SK-N-MC (cell line): ENCODE measurements at regions not wholly inside any gene's neighbourhood (a gene's known extent, or its start where the extent isn't known, plus 50 kb on each side); places are given as distances from the start of the nearest gene placed in this dataset.

Experiments used
- DNase-seq: peaks from one replicate; pipeline ENCODE4 v3.0.0-alpha.2; 2011; ENCODE audit warnings: low read depth, low spot score
- H3K27ac ChIP-seq: fragments of 200-600 bp; sonication (generic); 2 replicates; pipeline ENCODE4 v1.5.1; 2016; ENCODE audit warnings: mixed run types
- H3K36me3 ChIP-seq: fragments of 200-600 bp; sonication (generic); 2 replicates; pipeline ENCODE4 v1.6.1; 2017; ENCODE audit warnings: antibody characterized with exemption, low read length, mixed read lengths; ENCODE audit not compliant: insufficient read depth
- H3K4me3 ChIP-seq: fragments of 200-600 bp; sonication (generic); 2 replicates; pipeline ENCODE4 v1.5.1; 2016
- H3K9ac ChIP-seq: fragments of 200-600 bp; sonication (generic); 2 replicates; pipeline ENCODE4 v1.8.0; 2017; ENCODE audit warnings: mixed run types, mixed read lengths; ENCODE audit not compliant: insufficient read length
- H3K9me3 ChIP-seq: fragments of 200-600 bp; sonication (generic); 2 replicates; pipeline ENCODE4 v1.6.1; 2017; ENCODE audit warnings: low read depth, mild to moderate bottlenecking, antibody characterized with exemption, low read length, moderate library complexity, mixed read lengths
- EZH2 ChIP-seq: fragments of 200-600 bp; sonication (generic); IDR thresholded peaks from one replicate; pipeline ENCODE4 v1.6.1; 2017; ENCODE audit warnings: antibody characterized with exemption
- FOXP2 ChIP-seq: optimal IDR thresholded peaks from 2 replicates; pipeline ENCODE3; 2011; ENCODE audit warnings: mild to moderate bottlenecking, moderate library complexity; ENCODE audit not compliant: insufficient read depth; ENCODE audit errors: extremely low read length, control extremely low read depth
- POLR2AphosphoS5 ChIP-seq: IDR thresholded peaks from 2 replicates; pipeline ENCODE4 v1.6.1; 2012; ENCODE audit warnings: mild to moderate bottlenecking, low read depth, low read length, borderline replicate concordance

GRCh38 chr6:90658497-90658896 lies 71.6 kb upstream of the MAP3K7 start:
- no peak overlapping the region for H3K9ac ChIP-seq
- no peak for DNase-seq
- no peak overlapping the region for H3K27ac ChIP-seq
- H3K4me3 ChIP-seq: no peak overlapping the region
- H3K9me3 ChIP-seq: no peaks in the 10 kb centered on the region
- H3K36me3 ChIP-seq: no peaks in the 10 kb centered on the region
- TF ChIP-seq EZH2 (no peak), POLR2AphosphoS5 (no peak), FOXP2 (no peak)

DNA sequence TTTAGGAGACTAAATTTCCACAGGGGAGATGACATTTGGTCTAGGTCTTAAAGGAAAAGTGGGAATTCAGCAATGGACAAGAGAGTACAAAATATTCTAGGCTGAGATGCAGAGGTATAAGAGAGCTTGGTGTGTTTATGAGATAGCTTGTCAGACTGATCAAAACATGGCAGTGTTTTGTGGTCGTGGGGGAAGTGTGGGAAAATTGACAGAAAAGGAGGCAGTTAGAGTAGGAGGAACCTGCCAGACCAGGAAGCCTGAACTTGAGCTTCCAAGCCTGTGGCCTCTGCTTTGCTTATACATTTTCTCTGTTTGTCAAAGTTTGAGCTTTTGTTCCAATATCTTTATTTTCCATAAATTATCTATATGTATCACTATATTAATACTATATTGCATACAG lies 69.5 kb upstream of the MAP3K7 start:
- H3K9me3 ChIP-seq: no peaks in the 10 kb centered on the region
- DNase-seq: no peak
- no peaks in the 10 kb centered on the region for H3K36me3 ChIP-seq
- TF ChIP-seq FOXP2: no peak
- no peak for TF ChIP-seq EZH2
- no peak for TF ChIP-seq POLR2AphosphoS5
- H3K27ac ChIP-seq: no peak overlapping the region
- no peak overlapping the region for H3K9ac ChIP-seq
- no peak overlapping the region for H3K4me3 ChIP-seq

DNA sequence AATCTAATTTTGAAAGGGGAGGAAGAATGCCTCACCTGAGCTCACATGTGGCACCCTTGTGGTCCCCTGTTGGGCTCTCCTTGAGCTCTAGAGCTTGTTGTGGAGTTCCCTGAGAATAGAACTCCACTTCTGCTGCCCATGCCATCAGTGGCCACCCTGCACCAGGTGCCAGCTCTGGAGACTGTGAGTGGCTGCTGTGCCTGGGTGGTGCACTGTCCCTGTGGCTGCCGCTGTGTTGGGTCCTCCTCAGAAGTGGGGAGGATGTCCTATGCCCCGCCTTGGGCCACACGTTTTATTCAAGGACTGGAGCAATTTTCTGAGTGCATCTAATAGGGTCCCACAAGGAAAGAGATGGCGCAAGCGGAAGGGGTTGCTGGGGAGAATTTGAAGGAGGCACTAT lies 67.9 kb upstream of the MAP3K7 start:
- H3K9ac ChIP-seq: no peak overlapping the region
- no peak overlapping the region for H3K4me3 ChIP-seq
- TF ChIP-seq EZH2: no peak
- TF ChIP-seq FOXP2: no peak
- no peak for TF ChIP-seq POLR2AphosphoS5
- H3K36me3 ChIP-seq: no peaks in the 10 kb centered on the region
- no peaks in the 10 kb centered on the region for H3K9me3 ChIP-seq
- DNase-seq: no peak
- H3K27ac ChIP-seq: no peak overlapping the region

DNA sequence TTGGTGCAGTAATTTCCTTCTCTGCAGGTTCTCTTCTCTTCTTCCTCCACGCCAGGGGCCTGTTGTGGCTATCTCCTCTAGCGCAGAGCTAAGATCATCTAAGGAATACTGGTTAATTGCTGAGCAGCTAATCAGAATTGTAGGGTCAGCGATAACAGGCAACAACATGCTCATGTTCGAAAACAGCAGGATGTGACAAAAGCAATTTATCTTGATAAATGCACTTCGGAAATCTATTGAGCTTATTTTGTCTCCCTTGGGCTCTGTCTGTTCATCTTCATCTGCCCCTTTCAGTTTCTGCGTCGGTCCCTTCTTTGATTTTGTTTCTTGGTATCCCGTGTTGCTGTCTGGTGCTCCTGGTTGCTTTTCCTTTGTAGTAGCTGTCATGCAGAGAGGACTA lies 67.3 kb upstream of the MAP3K7 start:
- no peak overlapping the region for H3K27ac ChIP-seq
- H3K9ac ChIP-seq: no peak overlapping the region
- H3K36me3 ChIP-seq: no peaks in the 10 kb centered on the region
- TF ChIP-seq FOXP2 (no peak), EZH2 (no peak), POLR2AphosphoS5 (no peak)
- DNase-seq: no peak
- H3K4me3 ChIP-seq: no peak overlapping the region
- H3K9me3 ChIP-seq: no peaks in the 10 kb centered on the region

GRCh38 chr6:90653750-90654149 lies 66.9 kb upstream of the MAP3K7 start:
- no peak overlapping the region for H3K4me3 ChIP-seq
- DNase-seq: no peak
- no peaks in the 10 kb centered on the region for H3K36me3 ChIP-seq
- H3K9ac ChIP-seq: no peak overlapping the region
- TF ChIP-seq EZH2 (no peak), FOXP2 (no peak), POLR2AphosphoS5 (no peak)
- no peak overlapping the region for H3K27ac ChIP-seq
- H3K9me3 ChIP-seq: no peaks in the 10 kb centered on the region

DNA sequence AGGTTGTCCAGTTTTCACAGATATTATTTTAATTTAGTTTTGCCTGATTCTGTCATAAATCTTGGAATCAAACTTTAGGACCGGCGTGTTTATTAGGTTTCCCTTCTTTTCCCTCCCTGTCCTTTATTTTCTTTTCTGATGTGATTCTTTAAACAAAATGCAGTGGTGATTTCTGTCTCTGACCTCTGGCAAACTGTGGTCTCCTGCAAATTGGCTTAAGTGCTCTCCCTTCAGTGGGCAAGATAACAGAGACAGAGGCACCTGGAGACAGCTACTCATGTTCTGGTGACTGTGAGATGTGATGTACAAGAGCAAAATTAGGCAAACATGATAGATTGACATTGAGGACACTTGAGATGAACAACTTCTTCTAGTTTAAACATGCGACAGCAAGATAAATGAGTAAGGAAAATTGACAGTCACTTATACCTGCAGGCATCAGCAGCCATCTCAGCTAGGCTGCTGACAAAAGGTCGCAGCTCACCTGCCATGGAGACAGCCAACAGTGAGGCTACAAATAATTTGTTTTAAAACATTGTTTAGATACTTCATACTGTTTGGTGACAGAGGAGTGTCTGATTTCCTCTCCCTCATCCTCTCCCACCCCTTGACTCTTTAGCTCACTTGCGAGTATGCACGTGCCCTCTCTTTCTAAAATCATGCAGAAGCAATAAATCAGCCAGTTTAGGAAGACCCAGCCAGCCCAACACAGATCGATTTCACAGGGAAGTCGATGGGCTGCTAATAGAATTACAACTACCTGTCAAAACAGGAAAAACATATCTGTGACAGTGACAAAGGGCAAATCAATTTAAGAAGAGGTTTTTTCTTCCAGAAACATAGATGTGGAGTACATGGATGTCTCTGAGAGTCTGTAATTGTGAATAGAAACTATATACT lies 63.4 kb upstream of the MAP3K7 start:
- Histone ChIP-seq H3K27ac (no peak overlapping the region), H3K9ac (no peak overlapping the region), H3K4me3 (no peak overlapping the region), H3K36me3 (no peaks in the 10 kb centered on the region), H3K9me3 (no peaks in the 10 kb centered on the region)
- no peak for TF ChIP-seq EZH2
- no peak for TF ChIP-seq FOXP2
- TF ChIP-seq POLR2AphosphoS5: no peak
- DNase-seq: no peak

- Histone ChIP-seq H3K27ac (no peak overlapping the region), H3K9me3 (no peaks in the 10 kb centered on the region), H3K9ac (no peak overlapping the region), H3K36me3 (no peaks in the 10 kb centered on the region), H3K4me3 (no peak overlapping the region)
- TF ChIP-seq EZH2 (no peak), POLR2AphosphoS5 (no peak), FOXP2 (no peak)
- no peak for DNase-seq
These were observed 62.0 kb upstream of the MAP3K7 start for GRCh38 chr6:90648873-90649272.

DNA sequence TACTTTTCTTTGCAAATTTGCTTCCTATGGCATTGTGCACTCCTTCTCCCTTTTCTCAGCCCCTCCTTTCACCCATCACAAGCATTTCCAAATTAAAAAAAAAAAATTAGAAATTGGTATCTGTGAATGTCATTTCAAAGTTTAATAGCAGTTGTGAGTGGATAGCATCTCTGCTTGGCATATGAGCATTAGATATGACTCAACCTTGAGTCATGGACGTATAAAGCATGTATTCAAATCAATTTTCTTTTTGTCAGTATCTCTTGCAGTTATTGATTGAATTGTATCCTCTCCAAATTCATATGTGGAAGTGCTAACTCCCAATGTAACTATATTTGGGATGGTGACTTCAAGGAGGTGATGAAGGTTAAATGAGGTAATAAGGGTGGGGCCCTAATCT lies 60.1 kb upstream of the MAP3K7 start:
- no peak for TF ChIP-seq FOXP2
- TF ChIP-seq POLR2AphosphoS5: no peak
- TF ChIP-seq EZH2: no peak

DNA sequence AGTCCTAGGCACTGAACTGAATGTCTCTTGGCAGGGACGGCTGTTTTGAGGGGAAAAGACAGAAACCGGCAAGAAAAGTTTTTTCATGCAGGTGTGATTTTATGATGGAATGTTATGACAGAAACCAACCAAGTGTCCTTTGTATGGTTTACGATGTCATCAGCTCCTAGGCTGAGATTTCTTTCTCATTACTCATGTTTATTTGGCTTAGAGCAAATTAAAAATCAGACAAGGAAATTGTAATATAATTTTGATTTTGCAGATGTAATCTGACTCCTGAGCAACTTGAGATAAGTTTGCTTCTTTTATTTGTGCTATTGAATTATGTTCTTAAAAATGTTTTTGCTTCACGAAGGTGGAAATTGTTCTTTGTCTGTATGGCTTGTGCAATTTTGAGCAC lies 58.8 kb upstream of the MAP3K7 start:
- no peak for DNase-seq
- H3K36me3 ChIP-seq: no peaks in the 10 kb centered on the region
- H3K9ac ChIP-seq: no peak overlapping the region
- TF ChIP-seq POLR2AphosphoS5: no peak
- TF ChIP-seq FOXP2: no peak
- TF ChIP-seq EZH2: no peak
- no peak overlapping the region for H3K4me3 ChIP-seq
- no peaks in the 10 kb centered on the region for H3K9me3 ChIP-seq
- H3K27ac ChIP-seq: no peak overlapping the region

More for the DNA sequence above, 60.1 kb upstream of the MAP3K7 start:
- Histone ChIP-seq H3K27ac (no peak overlapping the region), H3K4me3 (no peak overlapping the region), H3K9me3 (no peaks in the 10 kb centered on the region), H3K9ac (no peak overlapping the region), H3K36me3 (no peaks in the 10 kb centered on the region)
- no peak for DNase-seq
